Heart left ventricle (tissue), 13 donors: ENCODE measurements at regions not wholly inside any gene's neighbourhood (a gene's known extent, or its start where the extent isn't known, plus 50 kb on each side); places are given as distances from the start of the nearest gene placed in this dataset.

Experiments
- CTCF ChIP-seq, 12 donors: fragments of 200-600 bp; sonication (generic) in 4 of 12; IDR thresholded peaks; one replicate each; pipeline versions ENCODE4 v1.5.0 to v1.8.0; 2018 to 2022; ENCODE audit warnings: antibody characterized with exemption in 12 of 12, mild to moderate bottlenecking in 5 of 12
- POLR2A ChIP-seq, 2 donors: fragments of 450-650 bp; IDR thresholded peaks; one replicate each; pipeline ENCODE4 v1.6.1; 2017; ENCODE audit warnings: antibody characterized with exemption in 2 of 2, mild to moderate bottlenecking in 2 of 2, moderate library complexity in 2 of 2
- donor health status: ischemic (EF 13 %, LVEDD 7.1; RV severe dilation, severe dysfunction).
- donor health status: DM: no; HTN: yes; CAD: no.
- donor health status: DM: no; HTN: no; CAD: no.
- donor health status: ischemic (EF 25% LVEDD 6.9; RV normal size, moderate dysfunction).
- donor health status: ischemic (EF 25% LVEDD 5.7; RV mildly dilated, moderate dysfunction).
- donor health status: ischemic (EF 35%, LVEDD 5.7; RV mildly dilated, moderate dysfunction).
- donor health status: nonischemic (EF 11% LVEDD 7.7; RV severe dilation, severe dysfunction).
- donor health status: DM: yes; HTN: yes; CAD: no.
- donor health status: PGD.
- donor health status: ischemic (EF 29% LVEDD 5.4; RV normal size, mild dysfunction).
- donor health status: nonischemic (EF 23%, LVEDD 6.1; RV moderate dilation, normal function).

GRCh38 chr13:103291798-103292572, 225.8 kb upstream of the SLC10A2 start:
- TF ChIP-seq CTCF (IDR thresholded peaks at IDR 0.05) = no peak
- TF ChIP-seq POLR2A (IDR thresholded peaks at IDR 0.05) = no peak
